Tongue (tissue), 1 donor: ENCODE measurements at regions not wholly inside any gene's neighbourhood (a gene's known extent, or its start where the extent isn't known, plus 50 kb on each side); places are given as distances from the start of the nearest gene placed in this dataset.

ENCODE experiments used
- DNase-seq: peaks from one replicate; pipeline ENCODE4 v3.0.0-alpha.2; 2015

DNA sequence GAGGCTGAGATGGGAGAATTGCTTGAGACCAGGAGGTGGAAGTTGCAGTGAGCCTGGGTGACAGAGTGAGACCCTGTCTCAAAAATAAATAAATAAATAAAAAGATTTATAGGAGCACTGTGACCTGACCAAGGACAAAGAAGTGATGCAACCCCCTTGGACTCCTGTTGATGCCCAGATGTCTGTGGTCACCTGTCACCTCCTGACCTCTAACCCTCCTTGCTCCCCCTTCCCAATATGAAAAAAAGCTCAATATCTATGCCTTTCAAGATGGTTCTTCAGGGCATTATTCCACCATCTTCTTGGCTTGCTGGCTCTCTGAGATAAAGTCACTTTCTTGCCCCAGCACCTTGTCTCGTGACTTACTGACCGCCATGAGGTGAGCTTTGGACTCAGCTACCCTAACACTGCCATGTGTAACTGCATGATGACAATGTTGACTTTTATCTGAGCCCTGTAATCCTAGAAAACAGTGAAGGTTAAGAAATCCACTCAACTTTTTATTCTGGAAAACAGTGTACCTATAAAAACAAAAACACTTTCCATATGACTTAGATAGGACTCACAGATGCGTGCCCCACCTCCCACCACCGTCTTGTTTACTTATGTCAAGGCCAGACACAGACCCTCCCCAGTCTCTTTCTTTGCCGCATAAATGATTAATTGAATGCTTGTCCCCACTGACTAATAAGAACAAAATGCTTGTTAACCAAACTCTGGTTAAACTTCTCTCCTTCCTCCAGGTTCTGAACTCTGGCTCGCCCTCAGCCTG, 360.5 kb downstream of the BUD13 start:
- DNase-seq, result no peak

GRCh38 chr11:116409238-116409637, 363.5 kb downstream of the BUD13 start:
- no peak for DNase-seq

GRCh38 chr11:116406042-116406441, 366.7 kb downstream of the BUD13 start:
- DNase-seq, result no peak

GRCh38 chr11:116404462-116404798, 368.4 kb downstream of the BUD13 start:
- DNase-seq, result no peak

GRCh38 chr11:116403794-116404461, 368.9 kb downstream of the BUD13 start:
- DNase-seq, result no peak

GRCh38 chr11:116400081-116400480, 372.7 kb downstream of the BUD13 start:
- DNase-seq, result no peak

DNA sequence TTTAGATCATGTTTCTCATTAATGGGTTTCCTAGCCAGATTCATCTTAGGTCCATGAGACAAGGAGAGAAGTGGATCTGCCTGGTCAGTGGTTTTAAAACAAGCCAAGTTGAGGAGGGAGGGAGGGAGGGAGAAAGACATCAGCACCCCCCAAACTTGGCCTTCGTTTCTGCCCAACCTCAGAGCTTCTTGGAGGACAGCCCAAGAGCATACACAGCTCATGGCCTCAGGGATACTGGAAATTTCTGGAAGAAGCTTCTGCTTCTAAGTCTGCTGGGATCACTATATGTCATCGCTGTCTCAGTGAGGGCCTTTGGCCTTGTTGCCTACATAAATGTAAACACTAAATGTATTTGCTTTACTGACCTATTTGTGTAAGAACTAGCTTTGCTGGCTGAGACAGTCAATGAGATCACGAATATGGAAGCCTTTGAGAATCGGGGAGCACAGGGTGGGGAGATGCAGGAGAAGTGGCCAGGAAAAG, 375.1 kb downstream of the BUD13 start:
- peak; percentile 69 for DNase-seq

- DNase-seq, result no peak
Observed at GRCh38 chr11:116396331-116396730, 376.5 kb downstream of the BUD13 start.

DNA sequence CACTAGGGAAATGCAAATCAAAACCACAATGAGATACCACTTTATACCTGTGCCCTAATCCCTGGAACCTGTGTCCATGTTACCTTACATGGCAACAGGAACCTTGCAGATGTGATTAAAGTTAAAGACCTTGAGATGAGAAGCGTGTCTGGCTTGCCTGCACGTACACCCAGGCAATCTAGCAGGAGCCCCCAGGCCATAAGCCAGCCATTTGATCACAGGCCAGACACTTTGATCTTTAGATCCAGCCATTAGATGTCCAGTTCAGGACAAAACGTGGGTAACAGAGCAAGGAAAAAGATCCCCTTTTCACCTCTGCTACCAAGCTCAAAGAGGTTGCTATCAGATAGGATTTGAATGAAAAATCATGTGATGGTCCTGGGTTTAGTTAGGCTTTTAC, 378.8 kb downstream of the BUD13 start:
- no peak for DNase-seq

GRCh38 chr11:116390963-116391362, 381.8 kb downstream of the BUD13 start:
- DNase-seq, result no peak

- no peak for DNase-seq
Observed at GRCh38 chr11:116388146-116388545, 384.6 kb downstream of the BUD13 start.

DNA sequence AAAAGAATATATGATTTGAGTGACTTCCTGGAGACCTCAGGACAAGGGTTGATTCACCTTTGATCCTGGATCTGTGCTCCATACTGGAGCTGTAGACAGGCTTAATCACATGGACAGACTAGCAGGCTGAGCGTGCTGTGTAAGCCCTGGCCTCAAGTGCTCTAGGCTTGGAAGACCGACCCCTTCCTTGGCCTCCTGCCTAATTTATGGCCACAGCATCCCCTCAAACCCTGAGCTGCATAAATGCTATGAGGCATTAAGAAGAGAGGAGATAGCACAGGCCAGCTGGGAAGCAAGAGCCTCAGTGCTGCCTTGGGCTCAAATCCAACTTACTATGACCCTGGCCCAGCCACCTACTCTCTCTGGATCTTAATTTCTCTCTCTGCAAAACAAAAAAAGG, 385.1 kb downstream of the BUD13 start:
- peak; percentile 2 for DNase-seq

GRCh38 chr11:116386118-116386699, 386.6 kb downstream of the BUD13 start:
- no peak for DNase-seq

DNA sequence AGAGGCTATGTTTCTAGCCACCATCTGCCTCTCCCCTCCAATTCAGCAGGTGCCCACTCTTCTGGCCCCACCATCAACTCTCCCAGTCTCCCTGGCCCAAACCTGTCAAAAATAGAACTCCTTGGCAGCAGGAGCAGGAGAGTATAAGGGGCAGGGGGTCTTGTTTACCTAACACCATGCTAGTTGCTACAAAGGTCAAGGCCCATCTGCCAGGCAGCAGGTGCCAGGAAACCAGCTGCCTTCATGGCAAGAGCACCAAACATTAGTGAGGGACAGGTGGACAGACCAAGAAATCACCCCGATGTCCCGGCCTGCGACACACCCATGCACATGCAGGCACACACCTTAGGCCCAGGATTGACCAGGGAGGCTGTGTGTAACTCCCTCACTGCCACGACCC, 387.9 kb downstream of the BUD13 start:
- DNase-seq, result no peak

DNA sequence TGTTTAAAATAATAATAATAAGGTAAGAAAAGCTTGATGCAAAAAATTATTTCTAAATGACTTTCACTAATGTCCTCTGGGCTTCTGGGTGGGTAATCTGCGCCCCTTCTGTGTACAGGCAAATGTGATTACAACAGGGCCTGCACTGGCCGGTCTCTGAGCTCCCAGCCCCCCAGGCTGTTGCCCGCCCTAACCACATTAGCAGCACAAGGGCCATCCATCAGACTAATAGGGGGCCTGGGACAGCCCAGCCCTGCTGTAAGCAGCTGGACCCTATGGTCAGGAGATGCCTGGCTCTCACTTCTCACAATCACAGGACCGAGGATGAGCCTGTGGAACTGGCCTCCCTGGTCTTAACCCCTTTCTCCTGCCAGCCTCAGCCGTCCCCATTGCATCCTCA, 388.4 kb downstream of the BUD13 start:
- DNase-seq, result peak; percentile 2

DNA sequence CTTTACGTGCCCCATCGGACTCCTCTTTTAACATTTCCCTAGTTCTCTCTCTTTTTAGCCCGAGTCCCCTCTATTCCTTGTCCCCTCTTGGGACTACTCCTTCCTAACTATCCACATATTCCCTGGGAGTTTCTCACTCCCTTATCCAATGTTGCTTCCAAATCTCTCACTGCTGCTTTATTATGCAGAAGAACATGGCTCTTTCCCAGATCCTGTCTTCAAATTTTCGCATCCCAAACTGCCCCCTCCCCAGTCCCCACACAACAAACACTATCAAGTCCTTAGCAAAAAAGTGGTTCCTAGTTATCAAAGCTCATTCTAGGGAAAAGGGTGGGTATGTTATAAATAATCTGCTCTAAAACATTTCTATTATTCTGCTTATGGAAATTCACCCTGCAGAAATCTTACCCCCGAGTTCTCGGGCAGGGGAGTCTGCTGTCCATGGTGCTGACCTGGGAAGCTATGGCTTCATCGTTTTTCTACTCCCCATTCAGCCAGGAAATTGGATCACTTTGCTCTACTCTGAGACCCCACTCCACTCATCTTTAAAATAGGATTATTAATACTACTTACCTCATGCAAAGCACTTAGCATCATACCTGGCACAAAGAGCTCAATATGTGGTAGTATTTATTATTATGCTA, 393.5 kb downstream of the BUD13 start:
- peak; percentile 88 for DNase-seq

DNA sequence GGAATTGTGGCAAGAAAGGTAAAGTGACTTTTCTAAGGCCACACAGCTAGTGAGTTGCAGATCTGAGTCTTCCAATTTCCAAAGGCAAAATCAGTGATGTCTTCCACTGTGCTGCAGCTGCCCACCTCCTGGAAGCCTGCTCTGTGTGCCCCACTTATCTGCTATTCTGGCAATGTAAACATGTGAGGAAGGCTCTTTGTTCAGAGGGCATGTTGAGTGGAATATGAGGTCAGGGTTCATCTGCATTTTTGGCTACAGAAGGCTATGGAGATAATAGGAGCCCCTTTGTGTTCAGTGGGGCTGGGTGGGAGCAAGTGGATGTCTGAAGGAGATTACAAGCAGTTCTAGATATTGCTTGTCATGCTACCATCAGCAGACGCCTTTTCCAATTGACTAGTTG, 396.2 kb downstream of the BUD13 start:
- DNase-seq, result no peak

DNA sequence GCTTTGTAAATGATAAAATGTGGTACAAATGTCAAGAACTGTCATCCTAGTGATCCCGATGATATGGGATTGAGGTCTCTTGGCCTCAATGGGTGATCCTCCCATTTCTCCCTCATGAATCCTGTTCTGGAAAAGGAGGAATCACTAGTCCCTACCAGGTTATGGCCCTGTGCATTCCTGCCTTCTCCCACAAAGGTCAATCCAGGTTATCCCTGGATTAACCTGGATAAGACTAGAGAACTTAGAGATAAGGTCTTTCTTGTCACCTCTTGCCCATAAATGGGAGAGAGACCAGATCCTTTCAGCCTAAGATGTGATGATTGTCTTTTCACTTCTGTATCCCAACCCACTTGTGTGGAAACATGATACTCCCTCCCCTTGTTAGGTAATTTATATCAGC, 396.7 kb downstream of the BUD13 start:
- no peak for DNase-seq

- no peak for DNase-seq
Observed at GRCh38 chr11:116375221-116375620, 397.6 kb downstream of the BUD13 start.

DNA sequence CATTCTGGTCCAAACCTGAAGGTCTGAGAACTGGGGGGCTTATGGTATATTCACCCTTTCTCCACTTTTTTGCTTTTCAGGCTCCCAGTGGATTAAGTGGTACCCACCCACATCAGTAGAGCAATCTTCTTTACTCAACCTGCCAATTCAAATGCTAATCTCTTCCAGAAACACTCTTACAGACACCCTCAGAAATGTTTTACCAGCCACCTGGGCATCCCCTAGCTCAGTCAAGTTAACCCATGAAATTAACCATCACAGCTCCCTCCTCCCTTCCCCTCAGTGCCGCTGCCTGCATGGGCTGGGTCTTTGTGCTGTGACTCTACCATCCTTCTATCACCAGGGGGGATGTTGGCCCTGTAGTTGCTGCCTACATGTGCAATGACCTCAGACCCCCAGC, 398.7 kb downstream of the BUD13 start:
- no peak for DNase-seq

- DNase-seq, result no peak
Observed at GRCh38 chr11:116373104-116373944, 399.5 kb downstream of the BUD13 start.

GRCh38 chr11:116371146-116371545, 401.6 kb downstream of the BUD13 start:
- no peak for DNase-seq
